ENCODE measurements at regions not wholly inside any gene's neighbourhood (a gene's known extent, or its start where the extent isn't known, plus 50 kb on each side); places are given as distances from the start of the nearest gene placed in this dataset.
A peak's percentile ranks its signal among the peaks of the same experiment; 100 is the strongest.

- no peak overlapping the region for H3K4me3 Mint-ChIP-seq
- H3K4me1 Mint-ChIP-seq = no peaks in the 10 kb centered on the region
- no peak overlapping the region for H3K27ac Mint-ChIP-seq
- peaks cover 4% of the 10 kb centered on the region for H3K27me3 Mint-ChIP-seq
- ATAC-seq = no peak
- H3K36me3 Mint-ChIP-seq (ENCODE audit: low read depth) = no peaks in the 10 kb centered on the region
- no peak for DNase-seq
- H3K9me3 Mint-ChIP-seq = peaks cover 7% of the 10 kb centered on the region
These were observed 110.9 kb upstream of the PRLR start for GRCh38 chr5:35341189-35341588.

DNA sequence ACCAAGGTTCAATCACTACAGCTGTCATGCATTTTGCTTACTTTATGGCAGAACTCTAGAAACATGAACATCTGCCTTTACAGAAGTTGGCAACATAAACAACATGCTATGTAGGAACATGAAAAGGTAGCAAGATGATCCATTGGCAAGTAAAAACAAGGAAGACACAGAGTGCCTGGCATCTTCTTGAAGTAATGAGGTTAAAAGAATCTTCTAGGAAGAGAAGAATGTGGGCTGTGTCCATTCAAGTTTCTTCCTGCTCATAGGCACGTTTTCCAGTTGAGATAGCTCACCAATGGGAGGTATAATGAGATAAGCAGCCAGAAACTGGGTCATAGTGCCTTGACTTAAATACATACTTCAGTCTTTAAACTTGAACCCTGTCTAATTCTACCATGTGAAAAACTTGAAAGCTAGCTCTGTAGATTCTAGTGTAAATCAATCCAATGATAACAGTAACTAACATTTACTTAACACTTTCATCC, 109.4 kb upstream of the PRLR start:
- H3K4me3 Mint-ChIP-seq = no peak overlapping the region
- no peaks in the 10 kb centered on the region for H3K36me3 Mint-ChIP-seq (ENCODE audit: low read depth)
- ATAC-seq (no peak), DNase-seq (no peak)
- peaks cover 8% of the 10 kb centered on the region for H3K27me3 Mint-ChIP-seq
- H3K27ac Mint-ChIP-seq = no peak overlapping the region
- peaks cover 7% of the 10 kb centered on the region for H3K9me3 Mint-ChIP-seq
- H3K4me1 Mint-ChIP-seq = no peaks in the 10 kb centered on the region

DNA sequence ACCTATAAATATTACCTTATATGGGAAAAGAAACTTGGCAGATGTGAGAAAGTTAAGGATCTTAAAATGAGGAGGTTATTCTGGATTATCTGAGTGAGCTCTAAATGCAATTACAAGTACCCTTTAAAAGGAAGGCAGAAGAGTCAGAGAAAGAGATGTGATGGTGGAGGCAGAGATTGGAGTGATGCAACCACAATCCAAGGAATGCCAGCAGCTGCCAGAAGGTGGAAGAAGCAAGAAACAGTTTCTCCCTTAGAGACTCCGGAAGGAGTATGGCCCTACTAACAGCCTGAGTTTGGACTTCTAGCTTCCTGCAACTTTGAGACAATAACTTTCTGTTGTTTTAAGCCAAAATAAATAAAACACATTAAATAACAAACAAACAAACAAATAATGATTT, 108.7 kb upstream of the PRLR start:
- Mint-ChIP-seq H3K27ac (no peak overlapping the region), H3K4me3 (no peak overlapping the region), H3K36me3 (ENCODE audit: low read depth) (no peaks in the 10 kb centered on the region), H3K4me1 (no peaks in the 10 kb centered on the region), H3K9me3 (peaks cover 3% of the 10 kb centered on the region), H3K27me3 (peaks cover 8% of the 10 kb centered on the region)
- DNase-seq = no peak
- no peak for ATAC-seq

DNA sequence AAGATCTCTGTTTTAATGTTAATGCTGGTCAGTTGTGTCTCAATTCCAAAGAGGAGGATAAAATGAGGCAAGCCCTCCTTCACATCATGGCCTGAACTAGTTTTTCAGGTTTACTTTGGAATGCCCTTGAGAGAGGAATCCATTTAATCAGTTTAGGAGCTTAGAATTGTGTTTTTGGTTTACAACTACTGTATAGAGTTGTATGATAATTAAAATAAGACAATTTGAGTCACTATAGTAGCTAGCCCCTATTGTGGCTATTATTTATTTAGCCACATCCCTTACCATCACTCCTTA, 107.8 kb upstream of the PRLR start:
- H3K36me3 Mint-ChIP-seq (ENCODE audit: low read depth) = no peaks in the 10 kb centered on the region
- no peak overlapping the region for H3K27ac Mint-ChIP-seq
- no peaks in the 10 kb centered on the region for H3K4me1 Mint-ChIP-seq
- H3K4me3 Mint-ChIP-seq = no peak overlapping the region
- no peak for DNase-seq
- H3K27me3 Mint-ChIP-seq = peaks cover 7% of the 10 kb centered on the region
- no peaks in the 10 kb centered on the region for H3K9me3 Mint-ChIP-seq
- ATAC-seq = no peak

DNA sequence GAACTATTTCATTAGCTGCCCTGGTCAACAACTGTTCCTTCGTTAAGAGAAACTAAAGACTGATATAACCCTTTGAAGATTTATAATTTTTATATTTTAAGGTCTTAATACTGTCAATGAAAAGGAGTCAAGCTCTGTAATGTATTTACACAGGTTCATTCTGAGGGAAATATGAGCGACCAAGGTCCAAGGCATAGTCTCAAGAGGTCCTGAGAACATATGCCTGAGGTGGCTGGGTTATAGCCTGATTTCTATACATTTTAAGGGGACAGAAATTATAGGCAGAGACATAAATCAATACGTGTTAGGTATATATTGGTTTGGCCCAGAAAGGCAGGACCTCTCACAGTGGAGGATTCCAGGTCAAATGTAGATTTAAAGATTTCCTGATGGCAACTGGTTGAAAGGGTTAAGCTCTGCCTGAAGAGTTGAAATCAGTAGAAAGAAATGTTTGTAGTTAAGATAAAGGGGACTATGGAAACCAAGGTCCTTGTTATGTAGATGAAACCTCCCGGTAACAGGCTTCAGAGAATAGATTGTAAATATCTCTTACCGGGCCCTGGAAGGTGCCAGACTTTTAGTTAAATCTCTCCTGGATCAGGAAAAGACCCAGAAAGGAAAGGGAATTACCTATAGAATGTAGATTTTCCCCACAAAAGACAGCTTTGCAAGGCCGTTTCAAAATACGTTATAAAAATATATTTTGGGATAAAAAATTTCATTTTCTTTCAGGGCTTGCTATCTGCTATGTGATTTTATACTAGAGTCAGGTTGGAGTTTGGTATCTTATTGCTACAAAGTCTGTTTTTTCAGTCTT, 107.3 kb upstream of the PRLR start:
- Mint-ChIP-seq H3K27me3 (peaks cover 10% of the 10 kb centered on the region), H3K27ac (no peak overlapping the region), H3K36me3 (ENCODE audit: low read depth) (no peaks in the 10 kb centered on the region), H3K4me3 (no peak overlapping the region), H3K4me1 (no peaks in the 10 kb centered on the region), H3K9me3 (no peaks in the 10 kb centered on the region)
- no peak for DNase-seq
- no peak for ATAC-seq

GRCh38 chr5:35336230-35336629, 105.9 kb upstream of the PRLR start:
- no peak for ATAC-seq
- Mint-ChIP-seq H3K27ac (no peak overlapping the region), H3K27me3 (peaks cover 10% of the 10 kb centered on the region), H3K4me3 (no peak overlapping the region), H3K4me1 (no peaks in the 10 kb centered on the region), H3K36me3 (ENCODE audit: low read depth) (no peaks in the 10 kb centered on the region), H3K9me3 (peaks cover 2% of the 10 kb centered on the region)
- no peak for DNase-seq

DNA sequence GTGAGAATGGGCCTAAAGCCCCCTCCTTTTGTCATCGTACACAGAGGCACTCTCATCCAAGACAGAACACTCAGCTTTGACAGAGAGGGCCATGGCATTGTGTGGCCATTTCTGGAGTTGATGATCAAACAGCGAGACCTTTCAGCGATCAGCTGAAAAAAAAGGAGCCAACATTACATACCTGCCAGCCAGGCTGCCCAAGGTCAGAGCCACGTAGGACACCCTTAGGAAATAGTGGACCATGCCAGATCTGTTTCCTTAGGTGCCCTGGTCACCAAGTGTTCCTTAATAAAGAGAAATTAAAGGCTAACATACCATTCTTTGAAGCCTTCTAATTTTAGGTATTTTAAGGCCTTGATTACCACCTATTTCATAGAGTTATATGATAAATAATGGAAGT, 105.5 kb upstream of the PRLR start:
- DNase-seq (no peak), ATAC-seq (no peak)
- H3K4me1 Mint-ChIP-seq = no peaks in the 10 kb centered on the region
- H3K4me3 Mint-ChIP-seq = no peak overlapping the region
- peaks cover 6% of the 10 kb centered on the region for H3K9me3 Mint-ChIP-seq
- no peak overlapping the region for H3K27ac Mint-ChIP-seq
- peaks cover 10% of the 10 kb centered on the region for H3K27me3 Mint-ChIP-seq
- H3K36me3 Mint-ChIP-seq (ENCODE audit: low read depth) = no peaks in the 10 kb centered on the region

DNA sequence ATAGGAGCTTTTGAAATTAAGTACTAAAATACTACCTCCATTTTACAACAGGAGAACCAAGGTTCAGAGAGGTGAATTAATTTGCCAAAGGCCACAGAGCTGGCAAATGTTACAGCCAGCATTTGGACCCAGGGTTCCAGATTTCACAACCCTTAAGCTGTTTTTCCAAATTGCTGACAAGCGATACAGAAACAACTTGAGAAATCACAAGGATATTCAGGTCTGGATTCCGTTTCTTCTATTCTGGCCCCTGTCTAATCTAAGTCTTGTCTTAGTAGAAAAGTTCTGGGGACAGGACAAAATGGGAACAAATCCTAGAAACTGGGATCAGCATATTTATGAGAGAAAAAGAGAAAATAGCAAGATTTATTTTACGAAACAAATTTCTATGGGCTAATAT, 103.1 kb upstream of the PRLR start:
- H3K27ac Mint-ChIP-seq = no peak overlapping the region
- DNase-seq (no peak), ATAC-seq (no peak)
- peaks cover 7% of the 10 kb centered on the region for H3K9me3 Mint-ChIP-seq
- peaks cover 7% of the 10 kb centered on the region for H3K27me3 Mint-ChIP-seq
- no peaks in the 10 kb centered on the region for H3K36me3 Mint-ChIP-seq (ENCODE audit: low read depth)
- H3K4me1 Mint-ChIP-seq = no peaks in the 10 kb centered on the region
- H3K4me3 Mint-ChIP-seq = no peak overlapping the region

DNA sequence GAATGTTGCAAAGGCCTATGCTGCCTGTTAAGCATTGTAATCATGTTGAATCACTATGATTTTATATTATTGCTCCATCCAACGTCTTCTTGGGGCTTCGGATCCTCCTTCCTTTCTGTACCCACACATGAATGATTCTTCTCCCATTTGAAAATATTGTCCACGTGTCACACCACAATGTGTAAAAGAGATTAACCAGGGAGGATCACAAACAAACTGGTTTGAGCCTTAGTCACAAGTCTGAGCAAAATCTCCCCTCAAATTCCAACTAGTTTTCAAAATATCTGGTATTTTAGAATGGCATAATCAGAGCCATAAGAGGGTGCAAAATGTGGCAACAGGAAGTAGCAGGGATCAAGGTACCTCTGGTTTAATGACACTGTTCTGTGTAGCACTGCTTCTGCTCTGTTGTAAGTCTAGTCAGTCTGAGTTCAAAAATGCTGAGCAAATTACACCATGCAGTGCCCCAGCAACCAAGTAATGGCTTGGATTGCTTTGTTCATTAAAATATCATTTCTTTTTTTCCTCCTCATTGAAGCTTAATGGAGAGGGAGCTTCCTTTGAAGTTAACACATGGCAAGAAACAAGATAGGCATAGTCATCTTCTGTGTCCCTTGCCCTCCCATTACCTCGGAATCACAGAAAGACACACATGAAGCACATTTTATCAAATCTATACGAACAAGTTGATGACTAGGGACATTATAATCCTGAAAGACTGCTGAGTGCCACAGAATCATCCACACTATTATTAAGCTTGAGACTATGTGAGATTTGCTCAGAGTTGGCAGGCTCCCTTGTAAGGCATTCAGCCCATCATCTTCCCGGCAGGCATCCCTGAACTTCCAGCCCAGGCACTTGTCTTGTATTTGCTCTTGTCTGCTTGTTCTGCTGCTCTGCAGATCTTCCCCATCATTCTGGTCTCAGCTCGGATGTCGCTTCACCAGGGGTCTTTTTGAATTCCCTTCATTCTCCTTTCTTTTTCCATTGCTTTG, 102.0 kb upstream of the PRLR start:
- H3K36me3 Mint-ChIP-seq (ENCODE audit: low read depth) = no peaks in the 10 kb centered on the region
- peaks cover 7% of the 10 kb centered on the region for H3K27me3 Mint-ChIP-seq
- H3K4me3 Mint-ChIP-seq = no peak overlapping the region
- no peaks in the 10 kb centered on the region for H3K4me1 Mint-ChIP-seq
- H3K27ac Mint-ChIP-seq = no peak overlapping the region
- no peak for DNase-seq
- ATAC-seq = no peak
- H3K9me3 Mint-ChIP-seq = peaks cover 14% of the 10 kb centered on the region

- no peaks in the 10 kb centered on the region for H3K36me3 Mint-ChIP-seq (ENCODE audit: low read depth)
- DNase-seq = no peak
- no peak overlapping the region for H3K4me3 Mint-ChIP-seq
- no peak for ATAC-seq
- H3K4me1 Mint-ChIP-seq = no peaks in the 10 kb centered on the region
- no peak overlapping the region for H3K27ac Mint-ChIP-seq
- H3K27me3 Mint-ChIP-seq = peaks cover 14% of the 10 kb centered on the region
- H3K9me3 Mint-ChIP-seq = peaks cover 15% of the 10 kb centered on the region
These were observed 95.5 kb upstream of the PRLR start for GRCh38 chr5:35325836-35326235.

- no peak overlapping the region for H3K4me3 Mint-ChIP-seq
- DNase-seq = no peak
- H3K27me3 Mint-ChIP-seq = peaks cover 15% of the 10 kb centered on the region
- H3K27ac Mint-ChIP-seq = no peak overlapping the region
- peaks cover 10% of the 10 kb centered on the region for H3K4me1 Mint-ChIP-seq
- no peak for ATAC-seq
- H3K9me3 Mint-ChIP-seq = peaks cover 15% of the 10 kb centered on the region
- no peaks in the 10 kb centered on the region for H3K36me3 Mint-ChIP-seq (ENCODE audit: low read depth)
These were observed 94.4 kb upstream of the PRLR start for GRCh38 chr5:35324679-35325078.

GRCh38 chr5:35324201-35324600, 93.9 kb upstream of the PRLR start:
- ATAC-seq = no peak
- Mint-ChIP-seq H3K27ac (no peak overlapping the region), H3K9me3 (peaks cover 15% of the 10 kb centered on the region), H3K4me3 (no peak overlapping the region), H3K27me3 (peaks cover 15% of the 10 kb centered on the region), H3K36me3 (ENCODE audit: low read depth) (no peaks in the 10 kb centered on the region), H3K4me1 (peaks cover 14% of the 10 kb centered on the region)
- DNase-seq = no peak

- no peak overlapping the region for H3K4me3 Mint-ChIP-seq
- H3K27me3 Mint-ChIP-seq = peaks cover 11% of the 10 kb centered on the region
- no peak for DNase-seq
- H3K36me3 Mint-ChIP-seq (ENCODE audit: low read depth) = no peaks in the 10 kb centered on the region
- peak overlapping the region; percentile 77 for H3K27ac Mint-ChIP-seq
- H3K4me1 Mint-ChIP-seq = peaks cover 28% of the 10 kb centered on the region
- H3K9me3 Mint-ChIP-seq = no peaks in the 10 kb centered on the region
- peak; percentile 76 for ATAC-seq
These were observed 89.7 kb upstream of the PRLR start for GRCh38 chr5:35320029-35320428.

- Mint-ChIP-seq H3K27me3 (peaks cover 9% of the 10 kb centered on the region), H3K4me1 (peaks cover 28% of the 10 kb centered on the region), H3K27ac (peak overlapping the region; percentile 77), H3K9me3 (no peaks in the 10 kb centered on the region), H3K4me3 (no peak overlapping the region), H3K36me3 (ENCODE audit: low read depth) (no peaks in the 10 kb centered on the region)
- DNase-seq (peak; percentile 70), ATAC-seq (peak; percentile 80)
These were observed 89.2 kb upstream of the PRLR start for GRCh38 chr5:35319333-35320002.

All from activated naive CD8-positive, alpha-beta T cell treated with anti-CD3 and anti-CD28 coated beads, Interleukin-2, amount 50 U/mL, for 24 hours (primary cell).